Effector memory CD8-positive, alpha-beta T cell (primary cell): ENCODE measurements at regions not wholly inside any gene's neighbourhood (a gene's known extent, or its start where the extent isn't known, plus 50 kb on each side); places are given as distances from the start of the nearest gene placed in this dataset.

Experiments
- ATAC-seq: fragments of 150-1000 bp; cut with Tn5 transposase; replicated peaks from 2 replicates; pipeline ENCODE4 v1.10.0; 2021; ENCODE audit warnings: mild to moderate bottlenecking, moderate library complexity
- DNase-seq, 3 experiments: peaks; one replicate each; pipeline ENCODE4 v3.0.0; 2021
- H3K27ac Mint-ChIP-seq, 2 donors: one replicate each; pipeline ENCODE4 v1.8.0; 2022; ENCODE audit warnings: mild to moderate bottlenecking in 2 of 2, mixed read lengths in 2 of 2, moderate library complexity in 2 of 2
- H3K27me3 Mint-ChIP-seq, 2 donors: one replicate each; pipeline ENCODE4 v1.8.0; 2022; ENCODE audit warnings: mixed read lengths in 2 of 2
- H3K36me3 Mint-ChIP-seq: one replicate; pipeline ENCODE4 v1.8.0; 2022; ENCODE audit warnings: mild to moderate bottlenecking, moderate library complexity, mixed read lengths; ENCODE audit not compliant: insufficient read depth
- H3K4me1 Mint-ChIP-seq, 2 donors: one replicate each; pipeline ENCODE4 v1.8.0; 2022; ENCODE audit warnings: low read depth in 2 of 2, mixed read lengths in 2 of 2
- H3K4me3 Mint-ChIP-seq, 2 donors: one replicate each; pipeline ENCODE4 v1.8.0; 2022; ENCODE audit warnings: mild to moderate bottlenecking in 2 of 2, mixed read lengths in 2 of 2, moderate library complexity in 2 of 2
- H3K9me3 Mint-ChIP-seq, 2 donors: one replicate each; pipeline ENCODE4 v1.8.0; 2022; ENCODE audit warnings: mixed read lengths in 2 of 2

GRCh38 chr22:48250286-48250895 lies 1487.9 kb downstream of the TBC1D22A start:
- DNase-seq (no peak), ATAC-seq (no peak)
- no peaks in the 10 kb centered on the region for H3K36me3 Mint-ChIP-seq
- peaks cover 51 to 69% of the 10 kb centered on the region in 2 donors for H3K27me3 Mint-ChIP-seq
- no peaks in the 10 kb centered on the region for H3K9me3 Mint-ChIP-seq
- H3K4me1 Mint-ChIP-seq, result peaks cover 5 to 11% of the 10 kb centered on the region in 2 donors
- no peak overlapping the region for H3K27ac Mint-ChIP-seq
- no peak overlapping the region for H3K4me3 Mint-ChIP-seq

DNA sequence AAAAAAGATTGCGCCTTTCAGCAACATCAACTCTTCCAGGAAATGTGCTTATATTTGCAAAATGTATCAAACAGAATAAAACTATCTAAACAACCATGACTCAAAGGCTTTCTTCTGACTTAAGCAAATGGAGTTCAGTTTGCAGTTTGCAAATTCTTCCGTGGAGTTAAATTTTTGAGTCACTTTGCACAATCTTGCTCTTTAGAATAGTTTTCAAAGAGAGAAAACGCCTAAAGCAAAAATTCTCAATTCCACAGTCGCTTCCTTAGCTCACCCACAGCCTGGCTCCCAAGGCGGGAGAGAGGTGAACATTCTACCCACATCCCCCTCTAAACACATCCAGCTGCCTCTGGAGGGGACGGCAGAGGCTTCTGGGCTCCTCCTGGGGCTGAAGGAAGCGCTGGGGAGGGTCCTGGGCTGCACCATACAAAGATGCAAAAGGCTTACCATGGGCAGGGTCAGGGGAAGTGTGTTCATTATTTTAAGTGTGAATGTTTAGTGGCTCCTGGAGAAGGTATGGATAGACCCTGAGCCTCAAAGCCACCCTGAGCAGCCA lies 1487.3 kb downstream of the TBC1D22A start:
- no peak for DNase-seq
- Mint-ChIP-seq H3K9me3 (no peaks in the 10 kb centered on the region), H3K27me3 (peaks cover 49 to 63% of the 10 kb centered on the region in 2 donors), H3K4me3 (no peak overlapping the region), H3K36me3 (peaks cover 3% of the 10 kb centered on the region), H3K4me1 (peaks cover 11 to 17% of the 10 kb centered on the region in 2 donors), H3K27ac (no peak overlapping the region)
- no peak for ATAC-seq

GRCh38 chr22:48248901-48249455 lies 1486.5 kb downstream of the TBC1D22A start:
- ATAC-seq (no peak), DNase-seq (no peak)
- H3K36me3 Mint-ChIP-seq, result peaks cover 3% of the 10 kb centered on the region
- H3K4me1 Mint-ChIP-seq, result peaks cover 14 to 24% of the 10 kb centered on the region in 2 donors
- H3K9me3 Mint-ChIP-seq, result no peaks in the 10 kb centered on the region
- peaks cover 41 to 55% of the 10 kb centered on the region in 2 donors for H3K27me3 Mint-ChIP-seq
- H3K4me3 Mint-ChIP-seq, result no peak overlapping the region
- H3K27ac Mint-ChIP-seq, result no peak overlapping the region

GRCh38 chr22:48247829-48248228 lies 1485.4 kb downstream of the TBC1D22A start:
- Mint-ChIP-seq H3K27me3 (peaks cover 32 to 47% of the 10 kb centered on the region in 2 donors), H3K4me3 (no peak overlapping the region), H3K27ac (no peak overlapping the region), H3K9me3 (no peaks in the 10 kb centered on the region), H3K36me3 (peaks cover 3% of the 10 kb centered on the region), H3K4me1 (peaks cover 19 to 31% of the 10 kb centered on the region in 2 donors)
- no peak for DNase-seq
- no peak for ATAC-seq

DNA sequence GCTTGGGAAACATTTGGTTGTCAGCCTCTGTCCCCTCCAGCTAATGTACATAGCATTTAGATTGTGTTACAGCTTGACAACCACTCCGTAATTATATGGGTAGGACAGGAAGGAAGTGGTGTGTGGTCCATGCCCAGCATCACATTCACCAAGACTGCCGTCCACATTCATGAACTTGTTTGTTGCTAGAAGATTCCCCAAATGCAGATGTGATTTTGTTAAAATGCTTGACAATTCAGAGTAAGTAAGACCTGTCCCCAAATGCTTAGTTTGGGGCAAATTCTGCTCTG lies 1482.7 kb downstream of the TBC1D22A start:
- H3K9me3 Mint-ChIP-seq, result no peaks in the 10 kb centered on the region
- no peak overlapping the region for H3K27ac Mint-ChIP-seq
- DNase-seq (peak in 2 of 3 experiments; percentile 9 to 14), ATAC-seq (peak; percentile 55)
- peaks cover 15 to 34% of the 10 kb centered on the region in 2 donors for H3K27me3 Mint-ChIP-seq
- H3K4me1 Mint-ChIP-seq, result peaks cover 29 to 51% of the 10 kb centered on the region in 2 donors
- H3K4me3 Mint-ChIP-seq, result peak overlapping the region; percentile 8 to 61
- H3K36me3 Mint-ChIP-seq, result peaks cover 3% of the 10 kb centered on the region

DNA sequence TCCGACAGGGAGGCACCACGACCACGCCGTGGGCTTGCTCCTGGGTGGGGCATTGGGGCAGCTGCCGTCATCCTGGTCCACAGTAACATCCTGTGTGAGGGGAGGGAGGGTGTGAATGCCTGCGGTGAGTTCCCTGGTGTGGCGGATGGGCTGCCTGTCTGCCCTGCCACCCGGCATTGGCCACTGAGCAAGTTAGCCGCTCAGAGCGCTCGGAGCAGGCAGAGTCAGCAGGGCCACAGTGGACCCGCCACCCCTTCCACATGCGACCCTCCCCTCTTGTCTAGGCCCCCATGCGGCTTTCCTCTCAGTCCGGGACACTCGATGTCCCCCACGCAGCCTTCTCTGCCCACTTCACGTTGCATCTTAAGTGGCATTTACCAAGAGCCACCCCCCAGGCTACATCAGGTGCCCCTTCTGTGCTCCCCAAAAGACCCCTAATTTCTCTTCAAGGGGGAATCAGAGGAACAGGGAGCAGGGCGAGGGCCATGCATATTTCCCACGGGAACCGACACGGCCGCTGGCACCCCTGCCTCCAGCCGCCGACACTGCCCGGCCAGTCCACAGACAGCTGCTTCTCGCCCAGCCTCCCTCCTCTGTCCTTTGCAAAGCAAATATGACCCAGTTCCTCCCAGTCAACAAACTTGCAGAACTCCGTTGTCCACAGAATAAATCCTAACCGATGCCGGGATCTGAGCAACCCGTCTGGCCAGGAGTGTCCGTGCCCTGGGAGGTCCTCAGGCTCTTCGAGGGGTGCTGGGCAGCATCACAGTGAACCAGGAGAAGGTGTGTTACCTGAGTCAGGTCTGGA lies 1482.1 kb downstream of the TBC1D22A start:
- Mint-ChIP-seq H3K4me1 (peaks cover 29 to 53% of the 10 kb centered on the region in 2 donors), H3K27ac (no peak overlapping the region)
- no peak for DNase-seq

DNA sequence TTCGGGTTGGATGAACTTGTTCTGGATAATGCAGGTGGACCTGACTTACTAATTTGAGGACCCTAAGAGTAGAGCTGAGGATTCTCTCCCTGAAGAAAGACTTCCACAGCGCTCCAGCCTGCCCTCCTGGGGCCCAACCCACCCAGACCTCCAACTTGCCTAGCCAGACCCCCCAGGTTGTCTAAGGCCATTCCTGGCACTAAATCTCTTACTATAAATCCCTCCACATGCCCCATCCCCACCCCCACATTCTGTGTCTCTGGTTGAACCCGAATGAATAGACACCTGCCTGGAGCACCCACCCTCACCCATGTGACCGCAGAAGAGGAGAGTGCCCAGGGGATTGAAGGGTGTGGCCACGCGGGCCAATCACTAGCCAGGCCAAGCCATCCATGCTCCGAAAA lies 1480.0 kb downstream of the TBC1D22A start:
- peak overlapping the region in 1 of 2 donors; percentile 13 for H3K27ac Mint-ChIP-seq
- H3K4me3 Mint-ChIP-seq, result peak overlapping the region; percentile 4 to 34
- DNase-seq (no peak), ATAC-seq (no peak)
- peaks cover 8 to 36% of the 10 kb centered on the region in 2 donors for H3K27me3 Mint-ChIP-seq
- no peaks in the 10 kb centered on the region for H3K9me3 Mint-ChIP-seq
- H3K4me1 Mint-ChIP-seq, result peaks cover 29 to 56% of the 10 kb centered on the region in 2 donors
- H3K36me3 Mint-ChIP-seq, result peaks cover 3% of the 10 kb centered on the region

More for the DNA sequence above, 1482.1 kb downstream of the TBC1D22A start:
- Mint-ChIP-seq H3K9me3 (no peaks in the 10 kb centered on the region), H3K27me3 (peaks cover 15 to 38% of the 10 kb centered on the region in 2 donors), H3K4me3 (peak overlapping the region; percentile 8 to 61), H3K36me3 (peaks cover 3% of the 10 kb centered on the region)
- ATAC-seq, result no peak

DNA sequence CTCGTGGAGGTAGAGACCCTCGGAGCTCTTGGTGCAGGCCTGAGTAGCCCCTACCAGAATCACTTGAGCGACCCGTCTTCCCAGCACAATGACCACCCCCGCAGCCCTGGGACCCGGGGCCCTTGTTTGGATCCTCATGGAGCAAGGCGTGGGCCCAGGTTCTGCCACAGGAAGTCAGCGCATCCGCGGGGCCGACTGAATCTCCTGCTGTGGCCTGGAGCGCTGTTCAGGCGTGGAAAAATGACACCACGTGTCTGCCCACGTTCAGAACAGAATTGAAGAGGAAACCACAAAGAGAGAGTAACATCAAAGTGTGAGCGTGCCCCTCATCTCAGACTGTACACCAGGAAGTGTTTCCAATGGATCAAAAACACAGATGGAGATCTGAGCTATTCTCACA lies 1479.2 kb downstream of the TBC1D22A start:
- ATAC-seq (peak; percentile 37), DNase-seq (no peak)
- Mint-ChIP-seq H3K27me3 (peaks cover 5 to 30% of the 10 kb centered on the region in 2 donors), H3K4me3 (peak overlapping the region; percentile 34 to 66), H3K9me3 (no peaks in the 10 kb centered on the region), H3K27ac (no peak overlapping the region), H3K36me3 (peaks cover 3% of the 10 kb centered on the region), H3K4me1 (peaks cover 29 to 54% of the 10 kb centered on the region in 2 donors)

- Mint-ChIP-seq H3K27ac (no peak overlapping the region), H3K4me1 (peaks cover 26 to 49% of the 10 kb centered on the region in 2 donors), H3K4me3 (peak overlapping the region in 1 of 2 donors; percentile 66), H3K27me3 (peaks cover 0 to 23% of the 10 kb centered on the region in 2 donors), H3K9me3 (no peaks in the 10 kb centered on the region), H3K36me3 (peaks cover 3% of the 10 kb centered on the region)
- ATAC-seq, result no peak
- no peak for DNase-seq
Measured at GRCh38 chr22:48240935-48241230, 1478.4 kb downstream of the TBC1D22A start.

- no peak for DNase-seq
- Mint-ChIP-seq H3K27me3 (peaks cover 2 to 22% of the 10 kb centered on the region in 2 donors), H3K9me3 (no peaks in the 10 kb centered on the region), H3K4me3 (no peak overlapping the region), H3K27ac (no peak overlapping the region), H3K4me1 (peaks cover 24 to 45% of the 10 kb centered on the region in 2 donors), H3K36me3 (peaks cover 3% of the 10 kb centered on the region)
- ATAC-seq, result no peak
Measured at GRCh38 chr22:48240148-48240934, 1477.9 kb downstream of the TBC1D22A start.

- DNase-seq (no peak), ATAC-seq (no peak)
- Mint-ChIP-seq H3K27ac (no peak overlapping the region), H3K4me1 (peaks cover 16 to 38% of the 10 kb centered on the region in 2 donors), H3K4me3 (no peak overlapping the region), H3K9me3 (no peaks in the 10 kb centered on the region), H3K27me3 (peaks cover 6 to 22% of the 10 kb centered on the region in 2 donors), H3K36me3 (no peaks in the 10 kb centered on the region)
Measured at GRCh38 chr22:48239461-48240147, 1477.2 kb downstream of the TBC1D22A start.

DNA sequence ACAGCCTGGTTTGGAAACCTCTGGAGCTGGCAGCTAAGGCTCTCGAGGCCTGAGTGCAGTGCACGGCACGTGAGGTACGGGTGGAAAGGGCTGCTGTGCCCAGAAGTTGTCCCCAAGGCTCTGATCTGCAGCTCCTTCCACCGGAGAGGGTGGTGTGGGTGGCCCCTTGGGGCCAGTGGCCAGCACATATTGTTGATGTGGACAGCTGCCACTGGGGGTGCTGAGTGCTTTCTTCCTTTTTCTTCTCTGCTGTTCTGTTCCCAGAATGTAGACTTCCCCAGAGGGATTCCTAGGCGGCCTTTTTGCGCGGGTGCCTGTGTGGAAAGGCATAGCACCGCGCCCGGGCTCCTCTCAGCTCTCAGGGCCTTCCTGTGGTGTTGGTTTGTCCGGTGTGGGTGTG lies 1476.5 kb downstream of the TBC1D22A start:
- peaks cover 15 to 32% of the 10 kb centered on the region in 2 donors for H3K4me1 Mint-ChIP-seq
- no peak overlapping the region for H3K27ac Mint-ChIP-seq
- peaks cover 0 to under 1% of the 10 kb centered on the region in 2 donors for H3K9me3 Mint-ChIP-seq
- H3K27me3 Mint-ChIP-seq, result peaks cover 6 to 22% of the 10 kb centered on the region in 2 donors
- H3K36me3 Mint-ChIP-seq, result no peaks in the 10 kb centered on the region
- H3K4me3 Mint-ChIP-seq, result no peak overlapping the region
- ATAC-seq (no peak), DNase-seq (no peak)
